ENCODE measurements at regions not wholly inside any gene's neighbourhood (a gene's known extent, or its start where the extent isn't known, plus 50 kb on each side); places are given as distances from the start of the nearest gene placed in this dataset.

DNA sequence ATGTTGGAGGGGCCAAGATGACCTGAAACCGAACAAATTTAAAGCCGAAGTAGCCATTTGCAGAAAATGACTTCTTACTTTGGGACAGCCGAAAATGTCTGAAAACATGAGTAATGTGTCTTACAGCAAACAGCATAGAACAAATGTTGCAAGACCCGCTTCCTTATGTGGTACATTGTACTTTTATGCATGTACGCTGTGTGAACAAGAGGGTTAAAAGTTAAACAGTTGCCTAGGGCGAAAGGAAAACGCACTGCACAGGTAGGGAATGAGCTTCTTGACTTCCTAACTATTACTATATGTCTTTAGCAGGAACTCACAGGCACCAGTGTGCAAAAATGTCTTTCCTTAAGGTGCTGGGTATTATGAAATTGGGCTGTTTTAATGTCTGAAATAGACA is 303.5 kb upstream of the MGMT start:
- H3K4me3 ChIP-seq (ENCODE audit: low read depth, low read length), result no peak overlapping the region
- DNase-seq (ENCODE audit: low read depth), result no peak
- TF ChIP-seq, protein P1, sequence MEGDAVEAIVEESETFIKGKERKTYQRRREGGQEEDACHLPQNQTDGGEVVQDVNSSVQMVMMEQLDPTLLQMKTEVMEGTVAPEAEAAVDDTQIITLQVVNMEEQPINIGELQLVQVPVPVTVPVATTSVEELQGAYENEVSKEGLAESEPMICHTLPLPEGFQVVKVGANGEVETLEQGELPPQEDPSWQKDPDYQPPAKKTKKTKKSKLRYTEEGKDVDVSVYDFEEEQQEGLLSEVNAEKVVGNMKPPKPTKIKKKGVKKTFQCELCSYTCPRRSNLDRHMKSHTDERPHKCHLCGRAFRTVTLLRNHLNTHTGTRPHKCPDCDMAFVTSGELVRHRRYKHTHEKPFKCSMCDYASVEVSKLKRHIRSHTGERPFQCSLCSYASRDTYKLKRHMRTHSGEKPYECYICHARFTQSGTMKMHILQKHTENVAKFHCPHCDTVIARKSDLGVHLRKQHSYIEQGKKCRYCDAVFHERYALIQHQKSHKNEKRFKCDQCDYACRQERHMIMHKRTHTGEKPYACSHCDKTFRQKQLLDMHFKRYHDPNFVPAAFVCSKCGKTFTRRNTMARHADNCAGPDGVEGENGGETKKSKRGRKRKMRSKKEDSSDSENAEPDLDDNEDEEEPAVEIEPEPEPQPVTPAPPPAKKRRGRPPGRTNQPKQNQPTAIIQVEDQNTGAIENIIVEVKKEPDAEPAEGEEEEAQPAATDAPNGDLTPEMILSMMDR (IDR thresholded peaks at IDR 0.05; ENCODE audit: insufficient read depth, low read depth, low read length, missing control alignments), result no peak

GRCh38 chr10:129165076-129165720 is 301.8 kb upstream of the MGMT start:
- TF ChIP-seq, protein P1 (IDR thresholded peaks at IDR 0.05; ENCODE audit: insufficient read depth, low read depth, low read length, missing control alignments), result no peak
- no peak for DNase-seq (ENCODE audit: low read depth)
- H3K4me3 ChIP-seq (ENCODE audit: low read depth, low read length), result no peak overlapping the region

- DNase-seq (ENCODE audit: low read depth), result no peak
- TF ChIP-seq, protein P1 (IDR thresholded peaks at IDR 0.05; ENCODE audit: insufficient read depth, low read depth, low read length, missing control alignments), result no peak
- no peak overlapping the region for H3K4me3 ChIP-seq (ENCODE audit: low read depth, low read length)
Measured at GRCh38 chr10:129165770-129166169, 301.3 kb upstream of the MGMT start.

DNA sequence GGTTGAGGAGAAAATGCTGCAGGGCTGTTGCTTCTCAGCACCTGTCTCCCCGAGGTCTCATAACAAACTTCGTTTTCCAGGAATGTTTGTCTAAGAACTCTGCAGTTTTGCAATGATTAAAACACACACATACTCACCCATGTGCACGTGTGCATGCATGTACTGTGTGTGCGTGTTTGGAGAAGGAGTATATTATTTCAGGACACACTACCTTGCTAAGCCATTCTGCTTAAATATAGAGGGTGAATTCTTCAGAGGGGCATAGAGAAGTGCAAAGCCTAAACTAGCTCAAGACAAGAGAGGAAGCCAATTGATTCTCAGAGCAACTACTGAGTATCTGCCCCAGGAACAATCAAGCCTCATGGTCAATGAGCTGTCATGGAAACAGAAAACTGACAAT is 298.4 kb upstream of the MGMT start:
- no peak overlapping the region for H3K4me3 ChIP-seq (ENCODE audit: low read depth, low read length)
- no peak for DNase-seq (ENCODE audit: low read depth)
- TF ChIP-seq, protein P1 (IDR thresholded peaks at IDR 0.05; ENCODE audit: insufficient read depth, low read depth, low read length, missing control alignments), result no peak

DNA sequence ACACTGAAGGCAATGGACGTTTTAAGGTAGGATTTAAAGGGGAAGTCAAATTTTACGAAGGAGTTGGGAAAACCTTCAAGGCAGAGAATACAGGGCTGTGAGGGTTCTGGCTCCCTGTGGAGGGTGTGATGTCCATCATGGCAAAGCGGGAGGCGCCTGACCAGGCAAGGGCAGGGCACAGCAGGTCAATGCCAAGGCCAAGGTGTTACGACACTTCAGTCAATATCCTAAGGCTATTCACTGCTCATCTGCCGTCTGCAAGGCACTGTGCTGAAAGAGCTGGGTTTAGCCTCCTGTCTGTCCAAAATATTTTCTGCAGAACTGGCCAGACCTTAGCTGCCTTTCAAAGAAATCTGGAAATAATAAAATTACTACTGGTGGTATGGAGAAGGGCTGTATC is 297.9 kb upstream of the MGMT start:
- TF ChIP-seq, protein P1 (IDR thresholded peaks at IDR 0.05; ENCODE audit: insufficient read depth, low read depth, low read length, missing control alignments), result no peak
- no peak for DNase-seq (ENCODE audit: low read depth)
- H3K4me3 ChIP-seq (ENCODE audit: low read depth, low read length), result no peak overlapping the region

DNA sequence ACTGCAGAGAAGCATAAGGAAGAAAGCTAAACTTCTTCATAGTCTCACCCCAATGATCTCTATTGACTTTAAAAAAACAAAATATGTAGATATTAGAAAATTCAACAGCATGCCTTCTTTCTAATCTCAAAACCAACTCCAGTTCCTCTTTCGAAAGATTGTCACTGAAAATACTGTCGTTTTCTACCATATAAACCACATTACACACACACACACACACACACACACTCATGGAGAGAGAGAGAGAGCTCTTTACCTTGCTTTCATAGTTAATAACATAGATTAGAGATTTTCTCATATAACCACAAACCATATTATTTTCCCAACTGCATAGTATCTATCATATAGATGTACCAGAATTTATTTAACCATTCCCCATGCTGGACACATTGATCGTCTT is 296.2 kb upstream of the MGMT start:
- TF ChIP-seq, protein P1 (IDR thresholded peaks at IDR 0.05; ENCODE audit: insufficient read depth, low read depth, low read length, missing control alignments), result no peak
- DNase-seq (ENCODE audit: low read depth), result no peak
- H3K4me3 ChIP-seq (ENCODE audit: low read depth, low read length), result no peak overlapping the region

DNA sequence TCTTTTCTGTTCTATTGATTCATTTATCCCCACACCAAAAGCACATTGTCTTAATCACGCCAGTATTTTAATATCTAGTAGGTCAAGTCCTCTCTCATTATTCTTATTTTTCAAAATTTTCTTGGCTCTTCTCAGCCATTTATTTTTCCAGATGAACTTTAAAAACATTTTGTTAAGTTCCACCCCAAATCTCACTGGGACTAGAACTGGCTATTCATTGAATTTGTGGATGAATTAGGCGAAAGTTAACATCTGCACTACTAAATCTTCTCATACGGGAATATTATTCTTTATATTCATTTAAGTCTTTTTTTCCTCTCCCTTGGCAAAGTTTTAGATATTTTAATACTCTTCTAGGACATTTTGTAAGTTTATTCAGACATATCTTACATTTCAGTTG is 295.2 kb upstream of the MGMT start:
- DNase-seq (ENCODE audit: low read depth), result no peak
- H3K4me3 ChIP-seq (ENCODE audit: low read depth, low read length), result no peak overlapping the region
- TF ChIP-seq, protein P1 (IDR thresholded peaks at IDR 0.05; ENCODE audit: insufficient read depth, low read depth, low read length, missing control alignments), result no peak

Data from GM12865 (cell line).